C4-2B (cell line): ENCODE measurements at regions not wholly inside any gene's neighbourhood (a gene's known extent, or its start where the extent isn't known, plus 50 kb on each side); places are given as distances from the start of the nearest gene placed in this dataset.

Source experiments
- CTCF ChIP-seq: fragments of 450-650 bp; conservative IDR thresholded peaks from 2 replicates; pipeline ENCODE4 v1.5.1; 2017; ENCODE audit warnings: mild to moderate bottlenecking
- ZFX ChIP-seq: fragments of 450-650 bp; IDR thresholded peaks from 2 replicates; pipeline ENCODE4 v1.6.1; 2017

- TF ChIP-seq CTCF (no peak), ZFX (no peak)
Measured at GRCh38 chr16:6095414-6095813, 997.8 kb upstream of the EEF2KMT start.
